OCI-LY7 (cell line): ENCODE measurements at regions not wholly inside any gene's neighbourhood (a gene's known extent, or its start where the extent isn't known, plus 50 kb on each side); places are given as distances from the start of the nearest gene placed in this dataset.

Experiments
- BruUV-seq: library from RNA; stranded (reverse); fragments of 400-500 nt; replicated peaks from 2 replicates; lab custom pipeline; 2021; lab: Mats Ljungman, UMichigan
- CTCF ChIA-PET: fragments of 300-600 bp; sonication (Branson Sonifier 250); formaldehyde crosslinking; loops from one replicate; lab custom pipeline; 2022; ENCODE audit warnings: antibody characterized with exemption; ENCODE audit not compliant: unreplicated experiment; lab: Charles Lee
- POLR2A ChIA-PET: fragments of 300-600 bp; sonication (Branson Sonifier 250); formaldehyde crosslinking; loops from one replicate; lab custom pipeline; 2022; ENCODE audit warnings: antibody characterized with exemption; lab: Charles Lee
- DNase-seq: peaks from one replicate; pipeline ENCODE4 v3.0.0-alpha.2; 2015; ENCODE audit warnings: low spot score
- H2AFZ ChIP-seq: fragments of 200-600 bp; sonication (generic), shearing (Covaris generic); 2 replicates; pipeline ENCODE4 v1.6.1; 2014; ENCODE audit warnings: mild to moderate bottlenecking, antibody characterized with exemption, low read length, moderate library complexity
- H3K27ac ChIP-seq: fragments of 200-600 bp; sonication (generic); 2 replicates; pipeline ENCODE4 v1.5.1; 2014; ENCODE audit warnings: mixed run types, low read depth, mild to moderate bottlenecking, moderate library complexity, low read length, inconsistent platforms; ENCODE audit not compliant: poor library complexity, severe bottlenecking
- H3K36me3 ChIP-seq: fragments of 200-600 bp; sonication (generic); 2 replicates; pipeline ENCODE4 v1.6.1; 2014; ENCODE audit warnings: mild to moderate bottlenecking, antibody characterized with exemption, low read length, moderate library complexity, mixed read lengths; ENCODE audit not compliant: insufficient read depth
- H3K4me1 ChIP-seq: fragments of 200-600 bp; sonication (generic); 2 replicates; pipeline ENCODE4 v1.5.1; 2014; ENCODE audit warnings: mild to moderate bottlenecking, low read length; ENCODE audit not compliant: insufficient read depth, poor library complexity, severe bottlenecking
- H3K4me2 ChIP-seq: fragments of 200-600 bp; sonication (generic); 2 replicates; pipeline ENCODE4 v1.6.1; 2014; ENCODE audit warnings: mild to moderate bottlenecking, low read length
- H3K4me3 ChIP-seq: fragments of 200-600 bp; sonication (generic); 2 replicates; pipeline ENCODE4 v1.5.1; 2014; ENCODE audit warnings: mild to moderate bottlenecking, low read depth, low read length; ENCODE audit not compliant: poor library complexity, severe bottlenecking
- H3K79me2 ChIP-seq: fragments of 200-600 bp; sonication (generic); 2 replicates; pipeline ENCODE4 v1.6.1; 2016; ENCODE audit warnings: low read depth, mild to moderate bottlenecking, low read length, moderate library complexity, mixed read lengths; ENCODE audit not compliant: insufficient read depth
- H3K9me2 ChIP-seq: fragments of 200-600 bp; sonication (generic); 2 replicates; pipeline ENCODE4 v1.6.1; 2016; ENCODE audit warnings: mild to moderate bottlenecking, low read length, mixed read lengths; ENCODE audit not compliant: insufficient read depth
- H3K9me3 ChIP-seq: fragments of 200-600 bp; sonication (generic); 2 replicates; pipeline ENCODE4 v1.6.1; 2014; ENCODE audit warnings: mild to moderate bottlenecking, mixed run types, low read length, mixed read lengths
- H4K20me1 ChIP-seq: fragments of 200-600 bp; sonication (generic); 2 replicates; pipeline ENCODE4 v1.6.1; 2014; ENCODE audit warnings: mild to moderate bottlenecking, antibody characterized with exemption, low read length, moderate library complexity, mixed read lengths; ENCODE audit not compliant: insufficient read depth
- CTCF ChIP-seq: fragments of 200-600 bp; sonication (generic); conservative IDR thresholded peaks from 2 replicates; pipeline ENCODE4 v1.5.1; 2014; ENCODE audit warnings: mild to moderate bottlenecking, antibody characterized with exemption, low read length, moderate library complexity, mixed read lengths
- EZH2phosphoT487 ChIP-seq: fragments of 200-600 bp; sonication (generic); IDR thresholded peaks from 2 replicates; pipeline ENCODE4 v1.6.1; 2018; ENCODE audit warnings: low read depth, borderline replicate concordance, mild to moderate bottlenecking, mixed run types, antibody characterized with exemption, low read length, moderate library complexity, mixed read lengths
- intact Hi-C: fragments of 100-400 bp; cut with micrococcal nuclease; formaldehyde crosslinking; loops from one replicate; pipeline ENCODE4 v1.10.0; 2022; ENCODE audit not compliant: unreplicated experiment

GRCh38 chr13:80284290-80284689 lies 56.6 kb downstream of the SPRY2 start:
- BruUV-seq, result no TSS peak
- Histone ChIP-seq H2AFZ (no peak overlapping the region), H3K9me3 (no peaks in the 10 kb centered on the region), H4K20me1 (no peaks in the 10 kb centered on the region), H3K9me2 (no peaks in the 10 kb centered on the region), H3K4me3 (no peak overlapping the region), H3K4me1 (no peaks in the 10 kb centered on the region), H3K4me2 (no peak overlapping the region), H3K36me3 (no peaks in the 10 kb centered on the region), H3K27ac (no peak overlapping the region), H3K79me2 (no peaks in the 10 kb centered on the region)
- TF ChIP-seq EZH2phosphoT487, result no peak
- no peak for TF ChIP-seq CTCF
- no peak for DNase-seq
- ChIA-PET POLR2A (interaction anchor here (0.9 kb wide), 1 partner anchor 245 kb away, joined by 3 read pairs; no protein-coding TSS in a partner anchor), CTCF (no interaction called here)
- intact Hi-C loops, result no loop called here

- no peaks in the 10 kb centered on the region for H4K20me1 ChIP-seq
- no peak overlapping the region for H3K27ac ChIP-seq
- POLR2A ChIA-PET, result no interaction called here
- no peaks in the 10 kb centered on the region for H3K9me2 ChIP-seq
- TF ChIP-seq EZH2phosphoT487, result no peak
- TF ChIP-seq CTCF, result no peak
- H3K36me3 ChIP-seq, result no peaks in the 10 kb centered on the region
- no peaks in the 10 kb centered on the region for H3K9me3 ChIP-seq
- H3K4me1 ChIP-seq, result no peaks in the 10 kb centered on the region
- CTCF ChIA-PET, result no interaction called here
- H3K4me2 ChIP-seq, result no peak overlapping the region
- no peak overlapping the region for H3K4me3 ChIP-seq
- H3K79me2 ChIP-seq, result no peaks in the 10 kb centered on the region
- intact Hi-C loops, result no loop called here
- no peak for DNase-seq
- BruUV-seq, result no TSS peak
- H2AFZ ChIP-seq, result no peak overlapping the region
These were observed 62.2 kb downstream of the SPRY2 start for GRCh38 chr13:80278706-80279105.

GRCh38 chr13:80276371-80277289 lies 64.3 kb downstream of the SPRY2 start:
- intact Hi-C loops, result no loop called here
- Histone ChIP-seq H3K4me1 (no peaks in the 10 kb centered on the region), H3K79me2 (no peaks in the 10 kb centered on the region), H3K36me3 (no peaks in the 10 kb centered on the region), H3K4me3 (no peak overlapping the region), H3K9me3 (no peaks in the 10 kb centered on the region), H2AFZ (no peak overlapping the region), H3K4me2 (no peak overlapping the region), H4K20me1 (no peaks in the 10 kb centered on the region), H3K27ac (no peak overlapping the region), H3K9me2 (no peaks in the 10 kb centered on the region)
- ChIA-PET POLR2A (interaction anchor here (0.6 kb wide), 1 partner anchor 523 kb away, joined by 3 read pairs; no protein-coding TSS in a partner anchor), CTCF (no interaction called here)
- TF ChIP-seq EZH2phosphoT487, result no peak
- TF ChIP-seq CTCF, result no peak
- DNase-seq, result no peak
- BruUV-seq, result no TSS peak
